ENCODE measurements at regions not wholly inside any gene's neighbourhood (a gene's known extent, or its start where the extent isn't known, plus 50 kb on each side); places are given as distances from the start of the nearest gene placed in this dataset.

DNA sequence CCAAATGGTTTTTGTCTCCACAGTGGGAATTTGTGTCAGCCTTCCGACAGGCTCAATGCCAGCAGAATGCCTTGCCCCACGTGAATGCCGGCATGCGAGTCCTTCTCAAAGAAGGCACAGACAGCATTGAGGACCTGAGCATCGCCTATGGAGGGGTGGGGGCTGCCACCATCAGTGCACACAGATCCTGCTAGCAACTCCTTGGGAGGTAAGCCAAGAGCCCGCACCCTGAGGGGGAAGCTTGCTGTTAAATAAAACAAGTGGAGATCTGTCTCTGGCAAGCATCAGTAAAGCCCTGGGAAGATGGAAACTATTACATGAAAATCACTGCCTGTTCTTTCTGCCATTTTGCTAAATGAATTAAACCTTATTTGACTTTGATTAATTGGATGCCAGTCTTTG lies 67.5 kb upstream of the BZW1 start:
- no peak for TF ChIP-seq EZH2 (IDR thresholded peaks at IDR 0.05; ENCODE audit: insufficient read depth, low read length)
- TF ChIP-seq, protein P1, sequence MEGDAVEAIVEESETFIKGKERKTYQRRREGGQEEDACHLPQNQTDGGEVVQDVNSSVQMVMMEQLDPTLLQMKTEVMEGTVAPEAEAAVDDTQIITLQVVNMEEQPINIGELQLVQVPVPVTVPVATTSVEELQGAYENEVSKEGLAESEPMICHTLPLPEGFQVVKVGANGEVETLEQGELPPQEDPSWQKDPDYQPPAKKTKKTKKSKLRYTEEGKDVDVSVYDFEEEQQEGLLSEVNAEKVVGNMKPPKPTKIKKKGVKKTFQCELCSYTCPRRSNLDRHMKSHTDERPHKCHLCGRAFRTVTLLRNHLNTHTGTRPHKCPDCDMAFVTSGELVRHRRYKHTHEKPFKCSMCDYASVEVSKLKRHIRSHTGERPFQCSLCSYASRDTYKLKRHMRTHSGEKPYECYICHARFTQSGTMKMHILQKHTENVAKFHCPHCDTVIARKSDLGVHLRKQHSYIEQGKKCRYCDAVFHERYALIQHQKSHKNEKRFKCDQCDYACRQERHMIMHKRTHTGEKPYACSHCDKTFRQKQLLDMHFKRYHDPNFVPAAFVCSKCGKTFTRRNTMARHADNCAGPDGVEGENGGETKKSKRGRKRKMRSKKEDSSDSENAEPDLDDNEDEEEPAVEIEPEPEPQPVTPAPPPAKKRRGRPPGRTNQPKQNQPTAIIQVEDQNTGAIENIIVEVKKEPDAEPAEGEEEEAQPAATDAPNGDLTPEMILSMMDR (IDR thresholded peaks at IDR 0.05; ENCODE audit: insufficient read depth, low read depth, low read length): no peak

All from astrocyte (in vitro differentiated cells and primary cell).